WI38 (cell line): ENCODE measurements at regions not wholly inside any gene's neighbourhood (a gene's known extent, or its start where the extent isn't known, plus 50 kb on each side); places are given as distances from the start of the nearest gene placed in this dataset.

Source experiments
- H3K4me3 ChIP-seq: 2 replicates; pipeline ENCODE4 v1.5.1; 2011; ENCODE audit warnings: low read depth, mild to moderate bottlenecking, control low read depth, low read length
- CTCF ChIP-seq: IDR thresholded peaks from 2 replicates; pipeline ENCODE4 v1.5.1; 2012; ENCODE audit warnings: low read depth, mild to moderate bottlenecking, control low read depth, low read length

- TF ChIP-seq CTCF = no peak
- H3K4me3 ChIP-seq = no peak overlapping the region
Observed at GRCh38 chr10:109701633-109702215, 221.6 kb downstream of the XPNPEP1 start.

GRCh38 chr10:109698882-109699664, 224.2 kb downstream of the XPNPEP1 start:
- TF ChIP-seq CTCF = no peak

GRCh38 chr10:109698086-109698485, 225.2 kb downstream of the XPNPEP1 start:
- no peak overlapping the region for H3K4me3 ChIP-seq
- TF ChIP-seq CTCF = no peak

More at GRCh38 chr10:109698882-109699664, 224.2 kb downstream of the XPNPEP1 start:
- no peak overlapping the region for H3K4me3 ChIP-seq

GRCh38 chr10:109696981-109697775, 226.1 kb downstream of the XPNPEP1 start:
- no peak overlapping the region for H3K4me3 ChIP-seq
- TF ChIP-seq CTCF = no peak

- no peak overlapping the region for H3K4me3 ChIP-seq
- TF ChIP-seq CTCF = no peak
Observed at GRCh38 chr10:109696462-109696861, 226.8 kb downstream of the XPNPEP1 start.

GRCh38 chr10:109695988-109696387, 227.3 kb downstream of the XPNPEP1 start:
- TF ChIP-seq CTCF = no peak
- no peak overlapping the region for H3K4me3 ChIP-seq
